ENCODE measurements at regions not wholly inside any gene's neighbourhood (a gene's known extent, or its start where the extent isn't known, plus 50 kb on each side); places are given as distances from the start of the nearest gene placed in this dataset.

- no peak for TF ChIP-seq FOXM1 (IDR thresholded peaks at IDR 0.05; ENCODE audit: borderline replicate concordance, low read depth)
- TF ChIP-seq EP300 (IDR thresholded peaks at IDR 0.05; ENCODE audit: borderline replicate concordance), result no peak
- TF ChIP-seq RAD21 (IDR thresholded peaks at IDR 0.05; ENCODE audit: low read depth), result no peak
- no peak for TF ChIP-seq MAX (IDR thresholded peaks at IDR 0.05)
Observed at GRCh38 chr6:78487401-78487800, 379.9 kb upstream of the IRAK1BP1 start.

GRCh38 chr6:78489874-78490273 is 377.5 kb upstream of the IRAK1BP1 start:
- TF ChIP-seq EGR1 (IDR thresholded peaks at IDR 0.05) (no peak), MAX (IDR thresholded peaks at IDR 0.05) (no peak), TAF1 (IDR thresholded peaks at IDR 0.05; ENCODE audit: low read depth) (no peak)

- no peak for TF ChIP-seq USF1 (IDR thresholded peaks at IDR 0.05)
- no peak for TF ChIP-seq EGR1 (IDR thresholded peaks at IDR 0.05)
- TF ChIP-seq EP300 (IDR thresholded peaks at IDR 0.05; ENCODE audit: borderline replicate concordance), result no peak
- no peak for TF ChIP-seq ZBTB7A (IDR thresholded peaks at IDR 0.05; ENCODE audit: low read depth)
- TF ChIP-seq REST (IDR thresholded peaks at IDR 0.05; ENCODE audit: low read depth), result no peak
- TF ChIP-seq RAD21 (IDR thresholded peaks at IDR 0.05; ENCODE audit: low read depth), result no peak
- TF ChIP-seq TEAD4 (IDR thresholded peaks at IDR 0.05), result no peak
- no peak for TF ChIP-seq NFIC (IDR thresholded peaks at IDR 0.05)
- no peak for TF ChIP-seq TCF12 (IDR thresholded peaks at IDR 0.05; ENCODE audit: low read depth)
- no peak for TF ChIP-seq FOXM1 (IDR thresholded peaks at IDR 0.05; ENCODE audit: borderline replicate concordance, low read depth)
- TF ChIP-seq CEBPB (IDR thresholded peaks at IDR 0.05), result no peak
Observed at GRCh38 chr6:78492351-78493017, 374.9 kb upstream of the IRAK1BP1 start.

GRCh38 chr6:78500299-78501089 is 366.9 kb upstream of the IRAK1BP1 start:
- no peak for TF ChIP-seq MAX (IDR thresholded peaks at IDR 0.05)
- TF ChIP-seq FOXM1 (IDR thresholded peaks at IDR 0.05; ENCODE audit: borderline replicate concordance, low read depth), result no peak
- no peak for TF ChIP-seq YY1 (IDR thresholded peaks at IDR 0.05; ENCODE audit: low read depth)
- no peak for TF ChIP-seq TCF12 (IDR thresholded peaks at IDR 0.05; ENCODE audit: low read depth)
- TF ChIP-seq EP300 (IDR thresholded peaks at IDR 0.05; ENCODE audit: borderline replicate concordance), result no peak
- no peak for TF ChIP-seq CEBPB (IDR thresholded peaks at IDR 0.05)
- no peak for TF ChIP-seq TAF1 (IDR thresholded peaks at IDR 0.05; ENCODE audit: low read depth)
- no peak for TF ChIP-seq REST (IDR thresholded peaks at IDR 0.05; ENCODE audit: low read depth)
- TF ChIP-seq RAD21 (IDR thresholded peaks at IDR 0.05; ENCODE audit: low read depth), result no peak
- no peak for TF ChIP-seq ZBTB7A (IDR thresholded peaks at IDR 0.05; ENCODE audit: low read depth)
- no peak for TF ChIP-seq NFIC (IDR thresholded peaks at IDR 0.05)
- TF ChIP-seq EGR1 (IDR thresholded peaks at IDR 0.05), result no peak
- TF ChIP-seq TEAD4 (IDR thresholded peaks at IDR 0.05), result no peak
- TF ChIP-seq CREB1 (IDR thresholded peaks at IDR 0.05; ENCODE audit: low read depth), result no peak
- TF ChIP-seq USF1 (IDR thresholded peaks at IDR 0.05), result no peak

GRCh38 chr6:78502386-78502887 is 364.9 kb upstream of the IRAK1BP1 start:
- TF ChIP-seq NFIC (IDR thresholded peaks at IDR 0.05) (no peak), EP300 (IDR thresholded peaks at IDR 0.05; ENCODE audit: borderline replicate concordance) (no peak), TEAD4 (IDR thresholded peaks at IDR 0.05) (no peak), ZBTB7A (IDR thresholded peaks at IDR 0.05; ENCODE audit: low read depth) (no peak), TAF1 (IDR thresholded peaks at IDR 0.05; ENCODE audit: low read depth) (no peak), TCF12 (IDR thresholded peaks at IDR 0.05; ENCODE audit: low read depth) (no peak), FOXM1 (IDR thresholded peaks at IDR 0.05; ENCODE audit: borderline replicate concordance, low read depth) (no peak), REST (IDR thresholded peaks at IDR 0.05; ENCODE audit: low read depth) (no peak), RAD21 (IDR thresholded peaks at IDR 0.05; ENCODE audit: low read depth) (no peak), CREB1 (IDR thresholded peaks at IDR 0.05; ENCODE audit: low read depth) (no peak), USF1 (IDR thresholded peaks at IDR 0.05) (no peak), MAX (IDR thresholded peaks at IDR 0.05) (no peak), CEBPB (IDR thresholded peaks at IDR 0.05) (no peak), EGR1 (IDR thresholded peaks at IDR 0.05) (no peak), YY1 (IDR thresholded peaks at IDR 0.05; ENCODE audit: low read depth) (no peak)

Data from Ishikawa (cell line).